RWPE1 (cell line): ENCODE measurements at regions not wholly inside any gene's neighbourhood (a gene's known extent, or its start where the extent isn't known, plus 50 kb on each side); places are given as distances from the start of the nearest gene placed in this dataset.
"Not testable (repeated sequence)": the region's sequence is repeated elsewhere in the genome, so short reads cannot be mapped to it uniquely, and the experiment has no call there.

Experiments
- CTCF ChIA-PET: fragments of 350-600 bp; sonication (Branson Sonifier 250); formaldehyde crosslinking; extraction: SDS; loops from one replicate; lab custom pipeline; 2021; lab: Yijun Ruan, JAX
- POLR2A ChIA-PET: fragments of 400-600 bp; formaldehyde crosslinking; extraction: SDS; loops from one replicate; lab custom pipeline; 2020; ENCODE audit warnings: antibody characterized with exemption; ENCODE audit not compliant: low non-redundant PET; lab: Yijun Ruan, JAX
- DNase-seq: peaks from one replicate; pipeline ENCODE4 v3.0.0; 2012; ENCODE audit warnings: low spot score
- H3K27ac ChIP-seq: fragments of 450-650 bp; 2 replicates; pipeline ENCODE4 v1.5.1; 2017
- CTCF ChIP-seq: fragments of 450-650 bp; conservative IDR thresholded peaks from 2 replicates; pipeline ENCODE4 v1.5.1; 2017; ENCODE audit warnings: low read depth, mild to moderate bottlenecking

- POLR2A ChIA-PET, result no interaction called here
- CTCF ChIA-PET, result no interaction called here
- no peak overlapping the region for H3K27ac ChIP-seq
- TF ChIP-seq CTCF, result no peak
- no peak for DNase-seq
Observed at GRCh38 chr4:111960241-111960667, 185.0 kb upstream of the FAM241A start.

- POLR2A ChIA-PET, DNase-seq, H3K27ac ChIP-seq: not testable (repeated sequence)
- CTCF ChIA-PET, result interaction anchor here (0.6 kb wide), 1 partner anchor 17 kb away, joined by 3 read pairs; no protein-coding TSS in a partner anchor
Observed at GRCh38 chr4:111961026-111961425, 184.2 kb upstream of the FAM241A start.

- ChIA-PET CTCF (no interaction called here), POLR2A (no interaction called here)
- DNase-seq, result peak; percentile 4
- no peak for TF ChIP-seq CTCF
- H3K27ac ChIP-seq, result no peak overlapping the region
Observed at GRCh38 chr4:111961809-111962208, 183.4 kb upstream of the FAM241A start.

GRCh38 chr4:111963158-111963700, 182.0 kb upstream of the FAM241A start:
- H3K27ac ChIP-seq, result no peak overlapping the region
- POLR2A ChIA-PET, result no interaction called here
- TF ChIP-seq CTCF, result no peak
- CTCF ChIA-PET, result no interaction called here
- DNase-seq, result no peak

GRCh38 chr4:111977419-111977965, 167.8 kb upstream of the FAM241A start:
- POLR2A ChIA-PET, result no interaction called here
- CTCF ChIA-PET, result no interaction called here
- TF ChIP-seq CTCF, result no peak
- H3K27ac ChIP-seq, result no peak overlapping the region
- DNase-seq, result no peak

- POLR2A ChIA-PET, result no interaction called here
- TF ChIP-seq CTCF, result no peak
- DNase-seq, result no peak
- no peak overlapping the region for H3K27ac ChIP-seq
- CTCF ChIA-PET, result interaction anchor here (0.6 kb wide), 1 partner anchor 36 kb away, joined by 3 read pairs; no protein-coding TSS in a partner anchor
Observed at GRCh38 chr4:111979921-111980320, 165.3 kb upstream of the FAM241A start.

- ChIA-PET POLR2A (no interaction called here), CTCF (no interaction called here)
- no peak for DNase-seq
- no peak for TF ChIP-seq CTCF
- no peak overlapping the region for H3K27ac ChIP-seq
Observed at GRCh38 chr4:111982089-111982488, 163.2 kb upstream of the FAM241A start.
